GM12872 (cell line): ENCODE measurements at regions not wholly inside any gene's neighbourhood (a gene's known extent, or its start where the extent isn't known, plus 50 kb on each side); places are given as distances from the start of the nearest gene placed in this dataset.

Source experiments
- CTCF ChIP-seq: IDR thresholded peaks from 3 replicates; pipeline ENCODE4 v1.5.1; 2011; ENCODE audit warnings: low read depth, mild to moderate bottlenecking, low read length, moderate library complexity; ENCODE audit not compliant: insufficient read depth

- no peak for TF ChIP-seq CTCF
These were observed 50.8 kb upstream of the KLHL13 start for GRCh38 chrX:118167361-118167760.

GRCh38 chrX:118171356-118171755 is 54.7 kb upstream of the KLHL13 start:
- no peak for TF ChIP-seq CTCF

GRCh38 chrX:118174516-118175098 is 58.0 kb upstream of the KLHL13 start:
- no peak for TF ChIP-seq CTCF

GRCh38 chrX:118177708-118178107 is 61.1 kb upstream of the KLHL13 start:
- TF ChIP-seq CTCF = no peak

- no peak for TF ChIP-seq CTCF
These were observed 61.8 kb upstream of the KLHL13 start for GRCh38 chrX:118178450-118178849.

- TF ChIP-seq CTCF = no peak
These were observed 62.6 kb upstream of the KLHL13 start for GRCh38 chrX:118179161-118179560.

- no peak for TF ChIP-seq CTCF
These were observed 63.1 kb upstream of the KLHL13 start for GRCh38 chrX:118179718-118180117.
